NT2/D1 (cell line): ENCODE measurements at regions not wholly inside any gene's neighbourhood (a gene's known extent, or its start where the extent isn't known, plus 50 kb on each side); places are given as distances from the start of the nearest gene placed in this dataset.
"Not testable (repeated sequence)": the region's sequence is repeated elsewhere in the genome, so short reads cannot be mapped to it uniquely, and the experiment has no call there.

ENCODE experiments used
- SUZ12 ChIP-seq: IDR thresholded peaks from 2 replicates; pipeline ENCODE4 v1.6.1; 2011; ENCODE audit not compliant: insufficient read length, insufficient read depth; ENCODE audit errors: extremely low read depth
- YY1 ChIP-seq: IDR thresholded peaks from 2 replicates; pipeline ENCODE4 v1.6.1; 2011; ENCODE audit not compliant: insufficient read length, insufficient read depth

- not testable (repeated sequence) for TF ChIP-seq YY1, SUZ12
Measured at GRCh38 chr11:33990131-33990530, 61.4 kb upstream of the CAPRIN1 start.
